K562 (cell line): ENCODE measurements at regions not wholly inside any gene's neighbourhood (a gene's known extent, or its start where the extent isn't known, plus 50 kb on each side); places are given as distances from the start of the nearest gene placed in this dataset.

Experiments
- ATAC-seq: fragments of 200-7000 bp; cut with Tn5 transposase; 3 replicates; pipeline ENCODE4 v1.9.1; 2020; ENCODE audit warnings: moderate library complexity
- BruUV-seq: library from RNA; stranded (reverse); fragments of 400-500 nt; replicated peaks from 2 replicates; lab custom pipeline; 2021; lab: Mats Ljungman, UMichigan
- CTCF ChIA-PET: fragments of 300-600 bp; formaldehyde crosslinking; extraction: SDS; loops from one replicate; lab custom pipeline; 2021; ENCODE audit warnings: low intra/inter-chr PET ratio; lab: Yijun Ruan, JAX
- POLR2A ChIA-PET: fragments of 300-600, 350-650 bp; sonication (Branson Sonifier 250); formaldehyde crosslinking; extraction: SDS; loops from one replicate; lab custom pipeline; 2021; ENCODE audit warnings: antibody characterized with exemption, inconsistent platforms; lab: Yijun Ruan, JAX
- DNase-seq, 4 experiments: peaks; one replicate each; pipeline versions ENCODE4 v3.0.0 to v3.0.0-alpha.2; 2011 to 2018; ENCODE audit warnings: low spot score in 3 of 4, mixed read lengths in 3 of 4; ENCODE audit errors: extremely low read depth in 1 of 4
- FAIRE-seq: peaks from 2 replicates; lab custom pipeline; 2011; peaks lifted over from hg19 to GRCh38; lab: Jason Lieb, UNC
- H2AFZ ChIP-seq: 2 replicates; pipeline ENCODE4 v1.6.0; 2011; ENCODE audit warnings: low read depth, low read length, control low read depth, inconsistent platforms
- H3K27ac ChIP-seq: fragments of 200-600 bp; 3 replicates; pipeline ENCODE4 v1.8.0; 2011; ENCODE audit warnings: low read depth, mild to moderate bottlenecking, control low read depth, inconsistent platforms, low read length, moderate library complexity, mixed read lengths; ENCODE audit errors: extremely low read depth
- H3K27me3 ChIP-seq, 2 experiments: fragments of 300-600 bp in 1 of 2; 2 replicates in 1 of 2; 3 replicates in 1 of 2; pipeline versions ENCODE4 v1.6.0 to v1.8.0; 2011; ENCODE audit warnings: inconsistent platforms in 2 of 2, low read length in 2 of 2, mild to moderate bottlenecking in 1 of 2, mixed read lengths in 1 of 2, moderate library complexity in 1 of 2; ENCODE audit not compliant: control insufficient read depth in 2 of 2, insufficient read depth in 2 of 2
- H3K36me3 ChIP-seq: fragments of 300-600 bp; 3 replicates; pipeline ENCODE4 v1.8.0; 2011; ENCODE audit warnings: mild to moderate bottlenecking, low read length, inconsistent platforms; ENCODE audit not compliant: control insufficient read depth, insufficient read depth
- H3K4me1 ChIP-seq, 2 experiments: fragments of 200-600 bp in 1 of 2; replicated peaks in 1 of 2; 2 replicates in 1 of 2; 3 replicates in 1 of 2; pipeline versions ENCODE4 v1.5.1 to v1.8.0; 2011; ENCODE audit warnings: inconsistent platforms in 2 of 2, low read length in 2 of 2, mild to moderate bottlenecking in 1 of 2, mixed read lengths in 1 of 2, moderate library complexity in 1 of 2; ENCODE audit not compliant: control insufficient read depth in 2 of 2, insufficient read depth in 2 of 2
- H3K4me2 ChIP-seq: 2 replicates; pipeline ENCODE4 v1.6.1; 2011; ENCODE audit warnings: low read length, control low read depth, inconsistent platforms, mixed read lengths; ENCODE audit not compliant: insufficient read depth
- H3K4me3 ChIP-seq: fragments of 200-600 bp; sonication (generic), shearing (Covaris generic); 2 replicates; pipeline ENCODE4 v1.5.1; 2016; ENCODE audit warnings: control low read depth, inconsistent platforms
- H3K79me2 ChIP-seq: fragments of 200-600 bp; 3 replicates; pipeline ENCODE4 v1.8.0; 2011; ENCODE audit warnings: low read length, inconsistent platforms; ENCODE audit not compliant: control insufficient read depth, insufficient read depth
- H3K9ac ChIP-seq, 2 experiments: 2 replicates each; pipeline versions ENCODE4 v1.6.0 to v1.6.1; 2011; ENCODE audit warnings: low read depth in 2 of 2, low read length in 2 of 2, control low read depth in 1 of 2, inconsistent platforms in 1 of 2, mild to moderate bottlenecking in 1 of 2, mixed read lengths in 1 of 2; ENCODE audit not compliant: insufficient read depth in 1 of 2
- H3K9me1 ChIP-seq: one replicate; pipeline ENCODE4 v1.6.0; 2011; ENCODE audit warnings: inconsistent platforms, mild to moderate bottlenecking, low read length, moderate library complexity; ENCODE audit not compliant: control insufficient read depth, insufficient read depth
- H3K9me3 ChIP-seq: replicated peaks from 2 replicates; pipeline ENCODE4 v1.5.1; 2011; ENCODE audit warnings: low read depth, low read length, inconsistent platforms; ENCODE audit not compliant: control insufficient read depth, insufficient read depth
- H4K20me1 ChIP-seq: replicated peaks from 2 replicates; pipeline ENCODE4 v1.6.1; 2011; ENCODE audit warnings: low read length, inconsistent platforms, mixed read lengths; ENCODE audit not compliant: control insufficient read depth, insufficient read depth
- ARHGAP35 ChIP-seq: fragments of 450-650 bp; IDR thresholded peaks from 2 replicates; pipeline ENCODE4 v1.6.1; 2018; ENCODE audit not compliant: partially characterized antibody
- BCOR ChIP-seq: fragments of 450-650 bp; IDR thresholded peaks from 2 replicates; pipeline ENCODE4 v1.6.1; 2016
- BHLHE40 ChIP-seq: IDR thresholded peaks from 2 replicates; pipeline ENCODE4 v1.6.1; 2011; ENCODE audit warnings: low read length, improper control_type of control experiment
- CBX1 ChIP-seq: sonication (generic); IDR thresholded peaks from 2 replicates; pipeline ENCODE4 v1.6.1; 2016; ENCODE audit warnings: antibody characterized with exemption, low read depth, mild to moderate bottlenecking
- FOXK1 ChIP-seq: sonication (generic); formaldehyde crosslinking; IDR thresholded peaks from 2 replicates; pipeline ENCODE4 v1.8.0; 2022; ENCODE audit warnings: missing genetic modification reagents, mild to moderate bottlenecking, borderline replicate concordance
- HBP1 ChIP-seq: fragments of 450-650 bp; formaldehyde crosslinking; IDR thresholded peaks from 2 replicates; pipeline ENCODE4 v1.4.0; 2022; ENCODE audit warnings: missing genetic modification characterization
- HIVEP1 ChIP-seq: fragments of 250-450 bp; sonication (Bioruptor Pico); IDR thresholded peaks from 2 replicates; pipeline ENCODE4 v1.4.0; 2020; ENCODE audit warnings: mild to moderate bottlenecking
- ILK ChIP-seq: fragments of 450-650 bp; IDR thresholded peaks from 2 replicates; pipeline ENCODE4 v1.6.1; 2016; ENCODE audit warnings: missing genetic modification characterization, low read depth, mild to moderate bottlenecking, missing compliant biosample characterization, moderate library complexity, borderline replicate concordance
- MAFG ChIP-seq: fragments of 450-650 bp; conservative IDR thresholded peaks from 2 replicates; pipeline ENCODE4 v1.6.1; 2016; ENCODE audit warnings: missing genetic modification characterization, missing compliant biosample characterization
- NCOR1 ChIP-seq: fragments of 450-650 bp; IDR thresholded peaks from 2 replicates; pipeline ENCODE4 v1.6.1; 2016; ENCODE audit warnings: mild to moderate bottlenecking, moderate library complexity
- NFE2 ChIP-seq: IDR thresholded peaks from 2 replicates; pipeline ENCODE4 v1.6.1; 2014; ENCODE audit warnings: antibody characterized with exemption, low read depth
- SMARCA4 ChIP-seq: fragments of 450-650 bp; IDR thresholded peaks from 2 replicates; pipeline ENCODE4 v1.6.1; 2016
- U2AF1 ChIP-seq: fragments of 200-400 bp; formaldehyde crosslinking; optimal IDR thresholded peaks from 2 replicates; pipeline ENCODE3; 2017; ENCODE audit warnings: mild to moderate bottlenecking, low read depth, low read length, moderate library complexity
- ZNF143 ChIP-seq: sonication (generic); formaldehyde crosslinking; IDR thresholded peaks from 2 replicates; pipeline ENCODE4 v1.9.0; 2022; ENCODE audit warnings: mild to moderate bottlenecking, missing genetic modification reagents
- ZNF561 ChIP-seq: fragments of 450-650 bp; formaldehyde crosslinking; conservative IDR thresholded peaks from 2 replicates; pipeline ENCODE4 v1.4.0; 2020; ENCODE audit warnings: mild to moderate bottlenecking, moderate library complexity
- WGBS: fragments of 100-300 bp; shearing (Covaris generic); methylation state at CpG from one replicate; pipeline ENCODE4 v1.1.6; 2016; ENCODE audit warnings: low coverage, mixed read lengths; ENCODE audit not compliant: insufficient coverage; ENCODE audit errors: missing lambda C conversion rate; 5-methylcytosine and 5-hydroxymethylcytosine counted together
- in situ Hi-C: fragments of 300-500 bp; cut with MboI; formaldehyde crosslinking; loops from 4 replicates; pipeline ENCODE4 v1.15.0; 2018; ENCODE audit warnings: inconsistent platforms, mixed read lengths
- intact Hi-C: fragments of 100-400 bp; cut with micrococcal nuclease; formaldehyde crosslinking; loops from 2 replicates; pipeline ENCODE4 v1.14.2; 2022

DNA sequence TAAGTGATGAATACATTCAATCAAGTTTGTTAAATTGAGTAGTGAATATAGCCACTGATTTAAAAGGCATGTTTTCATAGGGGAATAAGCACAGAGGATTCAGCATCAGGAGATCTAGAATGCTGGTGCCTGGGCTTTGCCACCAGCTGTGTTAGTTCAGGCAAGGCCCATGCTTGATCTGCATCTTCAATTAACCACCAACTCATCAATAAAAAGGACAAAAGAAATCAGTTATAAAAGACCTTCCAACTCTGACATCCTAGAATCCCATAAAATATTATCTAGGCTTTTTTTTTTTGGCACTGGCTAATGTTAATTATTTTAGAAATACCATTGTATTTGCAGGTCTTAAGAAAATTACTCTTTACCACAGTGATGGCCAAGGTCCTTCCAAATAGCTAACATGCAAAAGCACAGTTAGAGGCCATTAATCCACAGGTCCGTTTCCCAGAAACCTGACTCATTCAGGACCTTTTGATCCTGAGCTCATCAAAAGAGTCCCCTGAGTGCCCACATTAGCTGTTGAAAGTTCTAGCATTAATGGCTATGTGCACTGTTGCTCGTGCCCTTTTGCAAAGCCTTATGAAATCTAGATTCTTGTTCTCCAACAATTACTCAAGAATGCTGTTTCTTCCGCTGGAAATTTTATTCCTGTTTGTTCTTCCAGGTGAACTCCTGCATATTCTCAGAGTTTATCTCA is 170.0 kb downstream of the CYRIA start:
- DNase-seq = no peak
- 4% methylated on average over 3 of the region's 3 CpGs for WGBS
- H3K4me1 ChIP-seq = no peaks in the 10 kb centered on the region
- in situ Hi-C loops = loop anchor here (10.0 to 25.0 kb wide), 2 partner anchors 558 to 851 kb away; partner anchors contain the start of gene MYCN
- H3K79me2 ChIP-seq = no peaks in the 10 kb centered on the region
- TF ChIP-seq NFE2 (no peak), SMARCA4 (no peak), CBX1 (no peak), BHLHE40 (no peak), NCOR1 (no peak), U2AF1 (no peak), ZNF143 (CRISPR knock-in tag) (no peak), HIVEP1 (CRISPR knock-in tag) (no peak), FOXK1 (CRISPR knock-in tag) (no peak), ILK (tag) (no peak), HBP1 (CRISPR knock-in tag) (no peak), MAFG (tag) (no peak), BCOR (no peak), ZNF561 (CRISPR knock-in tag) (no peak), ARHGAP35 (no peak)
- no peak overlapping the region for H3K4me2 ChIP-seq
- H2AFZ ChIP-seq = no peak overlapping the region
- H3K36me3 ChIP-seq = no peaks in the 10 kb centered on the region
- intact Hi-C loops = no loop called here
- H4K20me1 ChIP-seq = no peaks in the 10 kb centered on the region
- no peak for FAIRE-seq
- CTCF ChIA-PET = no interaction called here
- no peaks in the 10 kb centered on the region for H3K9me3 ChIP-seq
- ATAC-seq = no peak
- no TSS peak for BruUV-seq
- H3K27ac ChIP-seq = no peak overlapping the region
- no peak overlapping the region for H3K4me3 ChIP-seq
- H3K27me3 ChIP-seq = no peaks in the 10 kb centered on the region
- POLR2A ChIA-PET = interaction anchor here (1.3 kb wide), 1 partner anchor 14 kb away, joined by 3 read pairs; no protein-coding TSS in a partner anchor
- no peaks in the 10 kb centered on the region for H3K9me1 ChIP-seq
- H3K9ac ChIP-seq = no peak overlapping the region
